DND-41 (cell line): ENCODE measurements at regions not wholly inside any gene's neighbourhood (a gene's known extent, or its start where the extent isn't known, plus 50 kb on each side); places are given as distances from the start of the nearest gene placed in this dataset.

Experiments
- EZH2 ChIP-seq: IDR thresholded peaks from 3 replicates; pipeline ENCODE4 v1.6.1; 2012; ENCODE audit warnings: borderline replicate concordance, low read depth, mild to moderate bottlenecking, moderate library complexity, low read length, inconsistent platforms; ENCODE audit not compliant: severe bottlenecking
- TF ChIP-seq, protein P1 (sequence below): IDR thresholded peaks from 2 replicates; pipeline ENCODE4 v1.5.1; 2012; ENCODE audit warnings: borderline replicate concordance, low read length, moderate library complexity, mild to moderate bottlenecking; ENCODE audit not compliant: poor library complexity, severe bottlenecking; ENCODE audit errors: extremely low read depth

DNA sequence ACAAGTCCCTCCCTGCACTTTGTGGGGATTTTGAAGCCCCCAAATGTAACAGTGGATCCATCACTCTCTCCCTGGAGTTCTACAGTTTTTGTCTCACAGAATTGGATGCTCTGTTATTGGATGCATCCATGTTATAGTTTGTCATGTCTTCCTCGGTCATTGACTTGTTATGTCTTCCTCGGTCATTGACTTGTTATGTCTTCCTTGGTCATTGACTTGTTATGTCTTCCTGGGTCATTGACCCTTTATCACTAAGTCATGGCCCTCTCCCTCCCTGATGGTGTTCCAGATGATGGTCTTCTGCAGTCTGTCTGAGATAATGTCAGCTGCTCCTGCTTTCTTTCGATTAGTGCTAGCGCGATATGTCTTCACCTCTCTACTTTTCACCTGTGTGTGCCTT, 981.5 kb downstream of the BRD1 start:
- TF ChIP-seq, protein P1, sequence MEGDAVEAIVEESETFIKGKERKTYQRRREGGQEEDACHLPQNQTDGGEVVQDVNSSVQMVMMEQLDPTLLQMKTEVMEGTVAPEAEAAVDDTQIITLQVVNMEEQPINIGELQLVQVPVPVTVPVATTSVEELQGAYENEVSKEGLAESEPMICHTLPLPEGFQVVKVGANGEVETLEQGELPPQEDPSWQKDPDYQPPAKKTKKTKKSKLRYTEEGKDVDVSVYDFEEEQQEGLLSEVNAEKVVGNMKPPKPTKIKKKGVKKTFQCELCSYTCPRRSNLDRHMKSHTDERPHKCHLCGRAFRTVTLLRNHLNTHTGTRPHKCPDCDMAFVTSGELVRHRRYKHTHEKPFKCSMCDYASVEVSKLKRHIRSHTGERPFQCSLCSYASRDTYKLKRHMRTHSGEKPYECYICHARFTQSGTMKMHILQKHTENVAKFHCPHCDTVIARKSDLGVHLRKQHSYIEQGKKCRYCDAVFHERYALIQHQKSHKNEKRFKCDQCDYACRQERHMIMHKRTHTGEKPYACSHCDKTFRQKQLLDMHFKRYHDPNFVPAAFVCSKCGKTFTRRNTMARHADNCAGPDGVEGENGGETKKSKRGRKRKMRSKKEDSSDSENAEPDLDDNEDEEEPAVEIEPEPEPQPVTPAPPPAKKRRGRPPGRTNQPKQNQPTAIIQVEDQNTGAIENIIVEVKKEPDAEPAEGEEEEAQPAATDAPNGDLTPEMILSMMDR = no peak
- no peak for TF ChIP-seq EZH2
